Naive thymus-derived CD4-positive, alpha-beta T cell (primary cell): ENCODE measurements at regions not wholly inside any gene's neighbourhood (a gene's known extent, or its start where the extent isn't known, plus 50 kb on each side); places are given as distances from the start of the nearest gene placed in this dataset.

Experiments
- ATAC-seq: fragments of 150-1000 bp; cut with Tn5 transposase; 2 replicates; pipeline ENCODE4 v1.10.0; 2021; ENCODE audit warnings: mild to moderate bottlenecking, moderate library complexity
- CTCF ChIA-PET: fragments of 350-600 bp; sonication (Branson Sonifier 250); formaldehyde crosslinking; loops from one replicate; lab custom pipeline; 2021; ENCODE audit warnings: antibody characterized with exemption; lab: Charles Lee
- POLR2A ChIA-PET: fragments of 350-600 bp; sonication (Branson Sonifier 250); formaldehyde crosslinking; loops from one replicate; lab custom pipeline; 2021; ENCODE audit warnings: antibody characterized with exemption, inconsistent platforms; lab: Charles Lee
- DNase-seq, 9 donors: peaks; one replicate each; pipeline versions ENCODE4 v3.0.0 to v3.0.0-alpha.2; 2020 to 2022; ENCODE audit warnings: mixed read lengths in 1 of 9
- H3K27ac ChIP-seq: one replicate; pipeline ENCODE4 v1.7.0; 2013; ENCODE audit warnings: mild to moderate bottlenecking, low read depth, low read length, moderate library complexity
- H3K27me3 ChIP-seq, 2 donors: one replicate each; pipeline ENCODE4 v1.7.0; 2013; ENCODE audit warnings: low read length in 2 of 2, mild to moderate bottlenecking in 2 of 2, moderate library complexity in 2 of 2; ENCODE audit not compliant: control insufficient read depth in 2 of 2, insufficient read depth in 2 of 2
- H3K36me3 ChIP-seq, 3 experiments: 1 replicate in 2 of 3; 2 replicates in 1 of 3; pipeline ENCODE4 v1.7.0; 2013; ENCODE audit warnings: low read length in 3 of 3, mild to moderate bottlenecking in 3 of 3, moderate library complexity in 1 of 3; ENCODE audit not compliant: insufficient read depth in 3 of 3, control insufficient read depth in 2 of 3
- H3K4me1 ChIP-seq, 2 donors: one replicate each; pipeline ENCODE4 v1.7.0; 2013; ENCODE audit warnings: low read length in 2 of 2, mild to moderate bottlenecking in 2 of 2, moderate library complexity in 1 of 2; ENCODE audit not compliant: control insufficient read depth in 2 of 2, insufficient read depth in 2 of 2
- H3K4me3 ChIP-seq: 2 replicates; pipeline ENCODE4 v1.7.0; 2013; ENCODE audit warnings: mild to moderate bottlenecking, low read length
- H3K9me3 ChIP-seq, 3 experiments: 1 replicate in 2 of 3; 2 replicates in 1 of 3; pipeline ENCODE4 v1.7.0; 2013; ENCODE audit warnings: low read length in 3 of 3; ENCODE audit not compliant: control insufficient read depth in 2 of 3
- H3K27ac Mint-ChIP-seq, 9 donors: one replicate each; pipeline ENCODE4 v1.8.0; 2020 to 2022; ENCODE audit warnings: mixed read lengths in 9 of 9, mild to moderate bottlenecking in 8 of 9, moderate library complexity in 5 of 9, inconsistent platforms in 2 of 9
- H3K27me3 Mint-ChIP-seq, 5 donors: one replicate each; pipeline ENCODE4 v1.8.0; 2021 to 2022; ENCODE audit warnings: mixed read lengths in 5 of 5, mild to moderate bottlenecking in 1 of 5
- H3K36me3 Mint-ChIP-seq, 5 donors: one replicate each; pipeline ENCODE4 v1.8.0; 2020 to 2022; ENCODE audit warnings: mixed read lengths in 5 of 5, mild to moderate bottlenecking in 3 of 5, inconsistent platforms in 1 of 5
- H3K4me1 Mint-ChIP-seq, 7 donors: one replicate each; pipeline ENCODE4 v1.8.0; 2020 to 2022; ENCODE audit warnings: mixed read lengths in 7 of 7, mild to moderate bottlenecking in 3 of 7, inconsistent platforms in 1 of 7
- H3K4me3 Mint-ChIP-seq, 10 donors: one replicate each; pipeline ENCODE4 v1.8.0; 2020 to 2022; ENCODE audit warnings: mild to moderate bottlenecking in 10 of 10, mixed read lengths in 10 of 10, moderate library complexity in 6 of 10, inconsistent platforms in 2 of 10
- H3K9me3 Mint-ChIP-seq, 11 donors: one replicate each; pipeline ENCODE4 v1.8.0; 2020 to 2022; ENCODE audit warnings: mixed read lengths in 11 of 11, mild to moderate bottlenecking in 4 of 11, inconsistent platforms in 1 of 11, moderate library complexity in 1 of 11
- intact Hi-C, 2 donors: fragments of 100-400 bp; cut with micrococcal nuclease; formaldehyde crosslinking; loops; one replicate each; pipeline ENCODE4 v1.15.1; 2023

GRCh38 chr4:79266136-79266535, 59.7 kb downstream of the NAA11 start:
- ATAC-seq (no peak), DNase-seq (no peak)
- no peak overlapping the region for H3K4me3 ChIP-seq
- ChIA-PET POLR2A (no interaction called here), CTCF (no interaction called here)
- H3K27ac ChIP-seq = no peak overlapping the region
- Mint-ChIP-seq H3K4me1 (no peaks in the 10 kb centered on the region), H3K4me3 (no peak overlapping the region), H3K27me3 (peaks cover 0 to 4% (median 0%) of the 10 kb centered on the region in 5 donors), H3K27ac (no peak overlapping the region), H3K36me3 (no peaks in the 10 kb centered on the region), H3K9me3 (peaks cover 0 to under 1% (median 0%) of the 10 kb centered on the region in 11 donors)
- no peaks in the 10 kb centered on the region for H3K4me1 ChIP-seq
- intact Hi-C loops = no loop called here
- no peaks in the 10 kb centered on the region for H3K27me3 ChIP-seq
- H3K36me3 ChIP-seq = no peaks in the 10 kb centered on the region
- H3K9me3 ChIP-seq = no peaks in the 10 kb centered on the region

GRCh38 chr4:79259242-79259641, 66.6 kb downstream of the NAA11 start:
- H3K4me1 Mint-ChIP-seq = no peaks in the 10 kb centered on the region
- H3K9me3 Mint-ChIP-seq = peaks cover 0 to 1% (median 0%) of the 10 kb centered on the region in 11 donors
- ChIA-PET CTCF (no interaction called here), POLR2A (no interaction called here)
- no peak for ATAC-seq
- no peak overlapping the region for H3K4me3 ChIP-seq
- H3K27me3 ChIP-seq = no peaks in the 10 kb centered on the region
- intact Hi-C loops = no loop called here
- H3K4me3 Mint-ChIP-seq = no peak overlapping the region
- no peak overlapping the region for H3K27ac Mint-ChIP-seq
- H3K9me3 ChIP-seq = no peaks in the 10 kb centered on the region
- H3K27ac ChIP-seq = no peak overlapping the region
- no peak for DNase-seq
- H3K27me3 Mint-ChIP-seq = peaks cover 0 to 4% (median 0%) of the 10 kb centered on the region in 5 donors
- no peaks in the 10 kb centered on the region for H3K36me3 Mint-ChIP-seq
- H3K4me1 ChIP-seq = no peaks in the 10 kb centered on the region
- H3K36me3 ChIP-seq = no peaks in the 10 kb centered on the region

GRCh38 chr4:79258614-79259176, 67.2 kb downstream of the NAA11 start:
- H3K9me3 Mint-ChIP-seq = peaks cover 0 to 1% (median 0%) of the 10 kb centered on the region in 11 donors
- no peaks in the 10 kb centered on the region for H3K4me1 Mint-ChIP-seq
- no peak overlapping the region for H3K4me3 Mint-ChIP-seq
- no peak for DNase-seq
- intact Hi-C loops = no loop called here
- no peaks in the 10 kb centered on the region for H3K36me3 Mint-ChIP-seq
- Histone ChIP-seq H3K4me1 (no peaks in the 10 kb centered on the region), H3K27ac (no peak overlapping the region), H3K27me3 (no peaks in the 10 kb centered on the region), H3K4me3 (no peak overlapping the region), H3K36me3 (no peaks in the 10 kb centered on the region), H3K9me3 (no peaks in the 10 kb centered on the region)
- H3K27me3 Mint-ChIP-seq = peaks cover 0 to 4% (median 0%) of the 10 kb centered on the region in 5 donors
- CTCF ChIA-PET = no interaction called here
- POLR2A ChIA-PET = no interaction called here
- no peak for ATAC-seq
- no peak overlapping the region for H3K27ac Mint-ChIP-seq

- intact Hi-C loops = no loop called here
- no peaks in the 10 kb centered on the region for H3K36me3 ChIP-seq
- no peaks in the 10 kb centered on the region for H3K9me3 ChIP-seq
- H3K27me3 Mint-ChIP-seq = peaks cover 0 to 4% (median 0%) of the 10 kb centered on the region in 5 donors
- no peaks in the 10 kb centered on the region for H3K4me1 ChIP-seq
- H3K4me1 Mint-ChIP-seq = no peaks in the 10 kb centered on the region
- H3K9me3 Mint-ChIP-seq = peaks cover 0 to 1% (median 0%) of the 10 kb centered on the region in 11 donors
- H3K4me3 ChIP-seq = no peak overlapping the region
- no peak overlapping the region for H3K4me3 Mint-ChIP-seq
- no peak overlapping the region for H3K27ac ChIP-seq
- DNase-seq (no peak), ATAC-seq (no peak)
- H3K27me3 ChIP-seq = no peaks in the 10 kb centered on the region
- H3K27ac Mint-ChIP-seq = no peak overlapping the region
- ChIA-PET POLR2A (no interaction called here), CTCF (no interaction called here)
- H3K36me3 Mint-ChIP-seq = no peaks in the 10 kb centered on the region
Observed at GRCh38 chr4:79257953-79258613, 67.8 kb downstream of the NAA11 start.

- H3K36me3 ChIP-seq = no peaks in the 10 kb centered on the region
- Mint-ChIP-seq H3K9me3 (peaks cover 0 to 5% (median 0%) of the 10 kb centered on the region in 11 donors), H3K36me3 (no peaks in the 10 kb centered on the region), H3K27me3 (no peaks in the 10 kb centered on the region), H3K4me1 (no peaks in the 10 kb centered on the region), H3K4me3 (no peak overlapping the region), H3K27ac (no peak overlapping the region)
- H3K9me3 ChIP-seq = no peaks in the 10 kb centered on the region
- intact Hi-C loops = no loop called here
- H3K4me1 ChIP-seq = no peaks in the 10 kb centered on the region
- no peaks in the 10 kb centered on the region for H3K27me3 ChIP-seq
- ATAC-seq = no peak
- H3K4me3 ChIP-seq = no peak overlapping the region
- POLR2A ChIA-PET = no interaction called here
- no peak overlapping the region for H3K27ac ChIP-seq
- CTCF ChIA-PET = no interaction called here
- no peak for DNase-seq
Observed at GRCh38 chr4:79255793-79256192, 70.1 kb downstream of the NAA11 start.

GRCh38 chr4:79253924-79254323, 71.9 kb downstream of the NAA11 start:
- Histone ChIP-seq H3K4me3 (no peak overlapping the region), H3K4me1 (no peaks in the 10 kb centered on the region), H3K9me3 (no peaks in the 10 kb centered on the region), H3K27me3 (no peaks in the 10 kb centered on the region), H3K27ac (no peak overlapping the region), H3K36me3 (no peaks in the 10 kb centered on the region)
- Mint-ChIP-seq H3K27ac (no peak overlapping the region), H3K4me3 (no peak overlapping the region), H3K36me3 (no peaks in the 10 kb centered on the region), H3K4me1 (no peaks in the 10 kb centered on the region), H3K9me3 (peaks cover 0 to 7% (median 0%) of the 10 kb centered on the region in 11 donors), H3K27me3 (peaks cover 0 to 7% (median 0%) of the 10 kb centered on the region in 5 donors)
- no peak for DNase-seq
- ChIA-PET CTCF (no interaction called here), POLR2A (no interaction called here)
- ATAC-seq = no peak
- intact Hi-C loops = no loop called here

GRCh38 chr4:79253168-79253567, 72.7 kb downstream of the NAA11 start:
- ChIA-PET POLR2A (no interaction called here), CTCF (no interaction called here)
- Histone ChIP-seq H3K9me3 (no peaks in the 10 kb centered on the region), H3K27ac (no peak overlapping the region), H3K4me1 (no peaks in the 10 kb centered on the region), H3K36me3 (no peaks in the 10 kb centered on the region), H3K4me3 (no peak overlapping the region), H3K27me3 (no peaks in the 10 kb centered on the region)
- no peak for ATAC-seq
- H3K36me3 Mint-ChIP-seq = no peaks in the 10 kb centered on the region
- H3K27ac Mint-ChIP-seq = no peak overlapping the region
- H3K4me3 Mint-ChIP-seq = no peak overlapping the region
- no peak for DNase-seq
- intact Hi-C loops = no loop called here
- no peaks in the 10 kb centered on the region for H3K4me1 Mint-ChIP-seq
- H3K9me3 Mint-ChIP-seq = peaks cover 0 to 7% (median 0%) of the 10 kb centered on the region in 11 donors
- peaks cover 0 to 12% (median 3%) of the 10 kb centered on the region in 5 donors for H3K27me3 Mint-ChIP-seq
